ENCODE measurements at regions not wholly inside any gene's neighbourhood (a gene's known extent, or its start where the extent isn't known, plus 50 kb on each side); places are given as distances from the start of the nearest gene placed in this dataset.

DNA sequence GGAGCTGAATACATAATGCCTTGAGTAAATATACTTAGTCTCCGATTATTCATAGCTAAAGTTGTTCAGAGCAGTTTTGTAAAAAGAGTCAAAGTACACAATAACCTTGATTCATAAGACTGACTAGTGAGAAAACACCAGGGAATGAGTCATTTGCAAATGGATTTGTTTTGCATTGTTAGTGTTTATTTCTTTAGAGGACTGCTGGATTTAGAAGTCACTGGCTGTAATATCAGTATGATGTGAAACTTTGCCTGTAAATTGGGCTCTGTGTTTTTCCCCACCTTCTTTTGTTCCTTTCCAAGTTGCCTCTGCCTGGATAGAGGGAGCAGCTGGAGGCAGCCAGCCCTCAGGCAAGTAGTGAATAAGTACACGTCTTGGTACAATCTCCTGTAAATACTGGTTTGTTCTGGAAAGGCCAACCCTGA is 474.7 kb downstream of the NUF2 start:
- TF ChIP-seq, protein P1, sequence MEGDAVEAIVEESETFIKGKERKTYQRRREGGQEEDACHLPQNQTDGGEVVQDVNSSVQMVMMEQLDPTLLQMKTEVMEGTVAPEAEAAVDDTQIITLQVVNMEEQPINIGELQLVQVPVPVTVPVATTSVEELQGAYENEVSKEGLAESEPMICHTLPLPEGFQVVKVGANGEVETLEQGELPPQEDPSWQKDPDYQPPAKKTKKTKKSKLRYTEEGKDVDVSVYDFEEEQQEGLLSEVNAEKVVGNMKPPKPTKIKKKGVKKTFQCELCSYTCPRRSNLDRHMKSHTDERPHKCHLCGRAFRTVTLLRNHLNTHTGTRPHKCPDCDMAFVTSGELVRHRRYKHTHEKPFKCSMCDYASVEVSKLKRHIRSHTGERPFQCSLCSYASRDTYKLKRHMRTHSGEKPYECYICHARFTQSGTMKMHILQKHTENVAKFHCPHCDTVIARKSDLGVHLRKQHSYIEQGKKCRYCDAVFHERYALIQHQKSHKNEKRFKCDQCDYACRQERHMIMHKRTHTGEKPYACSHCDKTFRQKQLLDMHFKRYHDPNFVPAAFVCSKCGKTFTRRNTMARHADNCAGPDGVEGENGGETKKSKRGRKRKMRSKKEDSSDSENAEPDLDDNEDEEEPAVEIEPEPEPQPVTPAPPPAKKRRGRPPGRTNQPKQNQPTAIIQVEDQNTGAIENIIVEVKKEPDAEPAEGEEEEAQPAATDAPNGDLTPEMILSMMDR (IDR thresholded peaks at IDR 0.05), result no peak
- TF ChIP-seq POLR2AphosphoS5 (IDR thresholded peaks at IDR 0.05), result no peak
